HG03097 (cell line): ENCODE measurements at regions not wholly inside any gene's neighbourhood (a gene's known extent, or its start where the extent isn't known, plus 50 kb on each side); places are given as distances from the start of the nearest gene placed in this dataset.
"Not testable (repeated sequence)": the region's sequence is repeated elsewhere in the genome, so short reads cannot be mapped to it uniquely, and the experiment has no call there.

Experiments used
- ATAC-seq: cut with Tn5 transposase; IDR thresholded peaks from one replicate; pipeline ENCODE4 v1.9.1; 2021; ENCODE audit not compliant: unreplicated experiment, low FRiP score

- ATAC-seq, result no peak
Measured at GRCh38 chr1:89436856-89437255, 73.0 kb downstream of the GBP6 start.

GRCh38 chr1:89438301-89438700, 74.4 kb downstream of the GBP6 start:
- not testable (repeated sequence) for ATAC-seq

- no peak for ATAC-seq
Measured at GRCh38 chr1:89440911-89441310, 77.1 kb downstream of the GBP6 start.

GRCh38 chr1:89444791-89445190, 79.8 kb upstream of the LRRC8B start:
- ATAC-seq, result no peak

GRCh38 chr1:89451011-89451410, 73.6 kb upstream of the LRRC8B start:
- ATAC-seq, result no peak

- ATAC-seq, result no peak
Measured at GRCh38 chr1:89453123-89453972, 71.3 kb upstream of the LRRC8B start.

GRCh38 chr1:89454845-89455521, 69.6 kb upstream of the LRRC8B start:
- no peak for ATAC-seq

- no peak for ATAC-seq
Measured at GRCh38 chr1:89457046-89457445, 67.6 kb upstream of the LRRC8B start.

- no peak for ATAC-seq
Measured at GRCh38 chr1:89459081-89459480, 65.5 kb upstream of the LRRC8B start.

GRCh38 chr1:89460325-89460724, 64.3 kb upstream of the LRRC8B start:
- no peak for ATAC-seq

- no peak for ATAC-seq
Measured at GRCh38 chr1:89462250-89462649, 62.4 kb upstream of the LRRC8B start.

GRCh38 chr1:89464008-89464407, 60.6 kb upstream of the LRRC8B start:
- no peak for ATAC-seq

- peak; percentile 55 for ATAC-seq
Measured at GRCh38 chr1:89465201-89465600, 59.4 kb upstream of the LRRC8B start.

GRCh38 chr1:89466307-89466930, 58.2 kb upstream of the LRRC8B start:
- ATAC-seq, result no peak

GRCh38 chr1:89472253-89472652, 52.4 kb upstream of the LRRC8B start:
- ATAC-seq, result no peak

- no peak for ATAC-seq
Measured at GRCh38 chr1:89472886-89473417, 51.7 kb upstream of the LRRC8B start.
